ENCODE measurements at regions not wholly inside any gene's neighbourhood (a gene's known extent, or its start where the extent isn't known, plus 50 kb on each side); places are given as distances from the start of the nearest gene placed in this dataset.

- Histone ChIP-seq H3K27ac (ENCODE audit: low read depth, low read length) (no peak overlapping the region), H3K4me3 (ENCODE audit: low read depth in 1 of 2, low read length in 2 of 2) (no peak overlapping the region), H3K9ac (ENCODE audit: low read depth in 1 of 2, low read length in 2 of 2) (no peak overlapping the region), H3K27me3 (ENCODE audit: control insufficient read depth in 1 of 2, insufficient read depth in 2 of 2, low read length in 2 of 2) (no peaks in the 10 kb centered on the region), H3K9me3 (ENCODE audit: control insufficient read depth in 1 of 2, low read length in 2 of 2) (no peaks in the 10 kb centered on the region), H3K36me3 (ENCODE audit: control insufficient read depth in 1 of 2, insufficient read depth in 2 of 2, low read length in 2 of 2) (no peaks in the 10 kb centered on the region), H3K4me1 (ENCODE audit: control insufficient read depth in 1 of 2, insufficient read depth in 2 of 2, low read length in 2 of 2) (no peaks in the 10 kb centered on the region)
Measured at GRCh38 chr5:156232251-156232869, 94.6 kb upstream of the SGCD start.

DNA sequence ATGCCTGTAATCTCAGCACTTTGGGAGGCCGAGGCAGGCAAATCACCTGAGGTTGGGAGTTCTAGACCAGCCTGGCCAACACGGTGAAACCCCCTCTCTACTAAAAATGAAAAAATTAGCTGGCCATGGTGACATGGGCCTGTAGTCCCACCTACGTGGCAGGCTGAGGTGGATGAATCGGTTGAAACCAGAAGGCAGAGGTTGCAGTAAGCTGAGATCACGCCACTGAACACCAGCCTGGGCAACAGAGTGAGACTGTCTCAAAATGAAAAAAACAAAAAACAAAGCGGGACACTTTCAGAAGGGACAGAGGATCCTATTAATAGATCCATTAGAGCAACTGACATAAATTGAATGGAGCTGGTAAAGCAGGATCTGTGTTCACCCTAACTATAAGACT lies 89.6 kb upstream of the SGCD start:
- no peaks in the 10 kb centered on the region for H3K27me3 ChIP-seq (ENCODE audit: control insufficient read depth in 1 of 2, insufficient read depth in 2 of 2, low read length in 2 of 2)
- no peaks in the 10 kb centered on the region for H3K9me3 ChIP-seq (ENCODE audit: control insufficient read depth in 1 of 2, low read length in 2 of 2)
- no peak overlapping the region for H3K4me3 ChIP-seq (ENCODE audit: low read depth in 1 of 2, low read length in 2 of 2)
- H3K27ac ChIP-seq (ENCODE audit: low read depth, low read length) = no peak overlapping the region
- H3K4me1 ChIP-seq (ENCODE audit: control insufficient read depth in 1 of 2, insufficient read depth in 2 of 2, low read length in 2 of 2) = no peaks in the 10 kb centered on the region
- H3K9ac ChIP-seq (ENCODE audit: low read depth in 1 of 2, low read length in 2 of 2) = no peak overlapping the region
- H3K36me3 ChIP-seq (ENCODE audit: control insufficient read depth in 1 of 2, insufficient read depth in 2 of 2, low read length in 2 of 2) = no peaks in the 10 kb centered on the region

- no peaks in the 10 kb centered on the region for H3K36me3 ChIP-seq (ENCODE audit: control insufficient read depth in 1 of 2, insufficient read depth in 2 of 2, low read length in 2 of 2)
Measured at GRCh38 chr5:156239800-156240199, 87.2 kb upstream of the SGCD start.

GRCh38 chr5:156240414-156240813 lies 86.5 kb upstream of the SGCD start:
- H3K9ac ChIP-seq (ENCODE audit: low read depth in 1 of 2, low read length in 2 of 2) = no peak overlapping the region

More at GRCh38 chr5:156239800-156240199, 87.2 kb upstream of the SGCD start:
- H3K27me3 ChIP-seq (ENCODE audit: control insufficient read depth in 1 of 2, insufficient read depth in 2 of 2, low read length in 2 of 2) = no peaks in the 10 kb centered on the region
- H3K9ac ChIP-seq (ENCODE audit: low read depth in 1 of 2, low read length in 2 of 2) = no peak overlapping the region
- no peaks in the 10 kb centered on the region for H3K9me3 ChIP-seq (ENCODE audit: control insufficient read depth in 1 of 2, low read length in 2 of 2)
- H3K4me3 ChIP-seq (ENCODE audit: low read depth in 1 of 2, low read length in 2 of 2) = no peak overlapping the region
- no peaks in the 10 kb centered on the region for H3K4me1 ChIP-seq (ENCODE audit: control insufficient read depth in 1 of 2, insufficient read depth in 2 of 2, low read length in 2 of 2)
- no peak overlapping the region for H3K27ac ChIP-seq (ENCODE audit: low read depth, low read length)

GRCh38 chr5:156241266-156241665 lies 85.7 kb upstream of the SGCD start:
- no peaks in the 10 kb centered on the region for H3K9me3 ChIP-seq (ENCODE audit: control insufficient read depth in 1 of 2, low read length in 2 of 2)
- H3K4me3 ChIP-seq (ENCODE audit: low read depth in 1 of 2, low read length in 2 of 2) = no peak overlapping the region
- no peaks in the 10 kb centered on the region for H3K36me3 ChIP-seq (ENCODE audit: control insufficient read depth in 1 of 2, insufficient read depth in 2 of 2, low read length in 2 of 2)
- no peak overlapping the region for H3K27ac ChIP-seq (ENCODE audit: low read depth, low read length)
- no peak overlapping the region for H3K9ac ChIP-seq (ENCODE audit: low read depth in 1 of 2, low read length in 2 of 2)
- no peaks in the 10 kb centered on the region for H3K27me3 ChIP-seq (ENCODE audit: control insufficient read depth in 1 of 2, insufficient read depth in 2 of 2, low read length in 2 of 2)
- H3K4me1 ChIP-seq (ENCODE audit: control insufficient read depth in 1 of 2, insufficient read depth in 2 of 2, low read length in 2 of 2) = no peaks in the 10 kb centered on the region

More at GRCh38 chr5:156240414-156240813, 86.5 kb upstream of the SGCD start:
- H3K4me1 ChIP-seq (ENCODE audit: control insufficient read depth in 1 of 2, insufficient read depth in 2 of 2, low read length in 2 of 2) = no peaks in the 10 kb centered on the region
- no peak overlapping the region for H3K27ac ChIP-seq (ENCODE audit: low read depth, low read length)
- H3K36me3 ChIP-seq (ENCODE audit: control insufficient read depth in 1 of 2, insufficient read depth in 2 of 2, low read length in 2 of 2) = no peaks in the 10 kb centered on the region
- no peak overlapping the region for H3K4me3 ChIP-seq (ENCODE audit: low read depth in 1 of 2, low read length in 2 of 2)
- no peaks in the 10 kb centered on the region for H3K9me3 ChIP-seq (ENCODE audit: control insufficient read depth in 1 of 2, low read length in 2 of 2)
- no peaks in the 10 kb centered on the region for H3K27me3 ChIP-seq (ENCODE audit: control insufficient read depth in 1 of 2, insufficient read depth in 2 of 2, low read length in 2 of 2)

GRCh38 chr5:156245895-156246294 lies 81.1 kb upstream of the SGCD start:
- H3K27ac ChIP-seq (ENCODE audit: low read depth, low read length) = no peak overlapping the region
- H3K4me1 ChIP-seq (ENCODE audit: control insufficient read depth in 1 of 2, insufficient read depth in 2 of 2, low read length in 2 of 2) = no peaks in the 10 kb centered on the region
- H3K27me3 ChIP-seq (ENCODE audit: control insufficient read depth in 1 of 2, insufficient read depth in 2 of 2, low read length in 2 of 2) = no peaks in the 10 kb centered on the region
- no peak overlapping the region for H3K4me3 ChIP-seq (ENCODE audit: low read depth in 1 of 2, low read length in 2 of 2)
- H3K36me3 ChIP-seq (ENCODE audit: control insufficient read depth in 1 of 2, insufficient read depth in 2 of 2, low read length in 2 of 2) = no peaks in the 10 kb centered on the region
- H3K9me3 ChIP-seq (ENCODE audit: control insufficient read depth in 1 of 2, low read length in 2 of 2) = no peaks in the 10 kb centered on the region
- no peak overlapping the region for H3K9ac ChIP-seq (ENCODE audit: low read depth in 1 of 2, low read length in 2 of 2)

DNA sequence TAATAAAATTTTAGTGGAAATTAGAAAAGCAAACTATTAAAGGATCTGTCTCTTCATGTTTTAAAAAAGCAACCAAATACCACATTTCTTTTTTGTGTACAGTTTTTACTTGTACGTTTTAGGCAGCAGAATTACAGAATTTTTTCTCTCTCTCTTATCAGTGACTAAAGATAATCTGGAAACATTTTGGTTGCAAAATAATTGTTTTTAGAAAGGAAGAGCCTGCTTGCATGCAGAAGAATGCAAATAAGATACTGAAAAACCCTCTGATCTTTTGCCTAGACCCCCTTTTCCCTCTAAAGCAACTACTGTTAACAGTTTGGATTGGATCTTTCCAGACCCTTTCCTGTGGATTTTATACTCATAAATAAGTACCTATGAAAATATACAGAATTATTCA lies 75.9 kb upstream of the SGCD start:
- H3K27ac ChIP-seq (ENCODE audit: low read depth, low read length) = no peak overlapping the region

DNA sequence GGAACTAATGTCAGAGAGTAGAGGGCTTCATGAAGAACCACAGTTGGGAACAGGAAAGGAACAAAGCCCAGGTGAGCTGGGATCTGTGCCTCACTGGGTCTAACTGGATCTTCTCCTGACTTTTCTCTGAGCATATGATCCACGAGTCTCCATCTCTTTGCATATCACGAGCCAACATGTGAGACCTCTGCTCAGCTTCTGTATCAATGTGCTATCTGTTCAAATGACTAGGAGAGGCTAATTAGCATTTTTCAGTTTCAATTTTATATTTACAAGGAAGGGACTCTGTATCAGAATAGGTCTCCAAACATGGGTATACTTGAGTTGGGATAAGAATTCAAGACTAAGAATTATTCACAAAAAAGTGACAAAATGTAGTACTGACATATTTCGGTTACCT lies 73.8 kb upstream of the SGCD start:
- Histone ChIP-seq H3K9ac (ENCODE audit: low read depth in 1 of 2, low read length in 2 of 2) (no peak overlapping the region), H3K27ac (ENCODE audit: low read depth, low read length) (no peak overlapping the region), H3K36me3 (ENCODE audit: control insufficient read depth in 1 of 2, insufficient read depth in 2 of 2, low read length in 2 of 2) (no peaks in the 10 kb centered on the region), H3K4me3 (ENCODE audit: low read depth in 1 of 2, low read length in 2 of 2) (no peak overlapping the region), H3K27me3 (ENCODE audit: control insufficient read depth in 1 of 2, insufficient read depth in 2 of 2, low read length in 2 of 2) (no peaks in the 10 kb centered on the region), H3K9me3 (ENCODE audit: control insufficient read depth in 1 of 2, low read length in 2 of 2) (no peaks in the 10 kb centered on the region), H3K4me1 (ENCODE audit: control insufficient read depth in 1 of 2, insufficient read depth in 2 of 2, low read length in 2 of 2) (no peaks in the 10 kb centered on the region)

More for the DNA sequence above, 75.9 kb upstream of the SGCD start:
- Histone ChIP-seq H3K4me1 (ENCODE audit: control insufficient read depth in 1 of 2, insufficient read depth in 2 of 2, low read length in 2 of 2) (no peaks in the 10 kb centered on the region), H3K4me3 (ENCODE audit: low read depth in 1 of 2, low read length in 2 of 2) (no peak overlapping the region), H3K36me3 (ENCODE audit: control insufficient read depth in 1 of 2, insufficient read depth in 2 of 2, low read length in 2 of 2) (no peaks in the 10 kb centered on the region), H3K9me3 (ENCODE audit: control insufficient read depth in 1 of 2, low read length in 2 of 2) (no peaks in the 10 kb centered on the region), H3K9ac (ENCODE audit: low read depth in 1 of 2, low read length in 2 of 2) (no peak overlapping the region), H3K27me3 (ENCODE audit: control insufficient read depth in 1 of 2, insufficient read depth in 2 of 2, low read length in 2 of 2) (no peaks in the 10 kb centered on the region)

GRCh38 chr5:156254196-156254595 lies 72.8 kb upstream of the SGCD start:
- Histone ChIP-seq H3K4me1 (ENCODE audit: control insufficient read depth in 1 of 2, insufficient read depth in 2 of 2, low read length in 2 of 2) (no peaks in the 10 kb centered on the region), H3K4me3 (ENCODE audit: low read depth in 1 of 2, low read length in 2 of 2) (no peak overlapping the region), H3K27ac (ENCODE audit: low read depth, low read length) (no peak overlapping the region), H3K36me3 (ENCODE audit: control insufficient read depth in 1 of 2, insufficient read depth in 2 of 2, low read length in 2 of 2) (no peaks in the 10 kb centered on the region), H3K27me3 (ENCODE audit: control insufficient read depth in 1 of 2, insufficient read depth in 2 of 2, low read length in 2 of 2) (no peaks in the 10 kb centered on the region), H3K9ac (ENCODE audit: low read depth in 1 of 2, low read length in 2 of 2) (no peak overlapping the region), H3K9me3 (ENCODE audit: control insufficient read depth in 1 of 2, low read length in 2 of 2) (no peaks in the 10 kb centered on the region)

GRCh38 chr5:156256642-156257041 lies 70.3 kb upstream of the SGCD start:
- no peaks in the 10 kb centered on the region for H3K36me3 ChIP-seq (ENCODE audit: control insufficient read depth in 1 of 2, insufficient read depth in 2 of 2, low read length in 2 of 2)
- H3K4me3 ChIP-seq (ENCODE audit: low read depth in 1 of 2, low read length in 2 of 2) = no peak overlapping the region
- H3K27ac ChIP-seq (ENCODE audit: low read depth, low read length) = no peak overlapping the region
- H3K4me1 ChIP-seq (ENCODE audit: control insufficient read depth in 1 of 2, insufficient read depth in 2 of 2, low read length in 2 of 2) = no peaks in the 10 kb centered on the region
- H3K9ac ChIP-seq (ENCODE audit: low read depth in 1 of 2, low read length in 2 of 2) = no peak overlapping the region
- no peaks in the 10 kb centered on the region for H3K9me3 ChIP-seq (ENCODE audit: control insufficient read depth in 1 of 2, low read length in 2 of 2)
- H3K27me3 ChIP-seq (ENCODE audit: control insufficient read depth in 1 of 2, insufficient read depth in 2 of 2, low read length in 2 of 2) = no peaks in the 10 kb centered on the region

- H3K27me3 ChIP-seq (ENCODE audit: control insufficient read depth in 1 of 2, insufficient read depth in 2 of 2, low read length in 2 of 2) = no peaks in the 10 kb centered on the region
Measured at GRCh38 chr5:156258934-156259333, 68.0 kb upstream of the SGCD start.

More at GRCh38 chr5:156258934-156259333, 68.0 kb upstream of the SGCD start:
- Histone ChIP-seq H3K4me3 (ENCODE audit: low read depth in 1 of 2, low read length in 2 of 2) (no peak overlapping the region), H3K36me3 (ENCODE audit: control insufficient read depth in 1 of 2, insufficient read depth in 2 of 2, low read length in 2 of 2) (no peaks in the 10 kb centered on the region), H3K9me3 (ENCODE audit: control insufficient read depth in 1 of 2, low read length in 2 of 2) (no peaks in the 10 kb centered on the region), H3K27ac (ENCODE audit: low read depth, low read length) (no peak overlapping the region), H3K9ac (ENCODE audit: low read depth in 1 of 2, low read length in 2 of 2) (no peak overlapping the region), H3K4me1 (ENCODE audit: control insufficient read depth in 1 of 2, insufficient read depth in 2 of 2, low read length in 2 of 2) (no peaks in the 10 kb centered on the region)
